H9 (cell line): ENCODE measurements at regions not wholly inside any gene's neighbourhood (a gene's known extent, or its start where the extent isn't known, plus 50 kb on each side); places are given as distances from the start of the nearest gene placed in this dataset.

Experiments used
- DNase-seq: peaks from one replicate; pipeline ENCODE4 v3.0.0-alpha.2; 2017
- H2AFZ ChIP-seq: one replicate; pipeline ENCODE4 v1.6.1; 2013; ENCODE audit warnings: mild to moderate bottlenecking, low read length, control low read depth, moderate library complexity
- H2AK5ac ChIP-seq: 2 replicates; pipeline ENCODE4 v1.6.1; 2013; ENCODE audit warnings: low read length, control low read depth, mixed read lengths; ENCODE audit not compliant: insufficient read length
- H2BK120ac ChIP-seq: one replicate; pipeline ENCODE4 v1.6.1; 2013; ENCODE audit warnings: low read depth, mild to moderate bottlenecking, low read length, control low read depth, inconsistent platforms; ENCODE audit not compliant: poor library complexity, severe bottlenecking
- H2BK12ac ChIP-seq: 2 replicates; pipeline ENCODE4 v1.6.1; 2013; ENCODE audit warnings: low read length, control low read depth, mixed read lengths, low read depth; ENCODE audit not compliant: insufficient read length
- H2BK15ac ChIP-seq: 2 replicates; pipeline ENCODE4 v1.6.1; 2013; ENCODE audit warnings: low read depth, low read length, control low read depth
- H2BK20ac ChIP-seq: one replicate; pipeline ENCODE4 v1.6.1; 2013; ENCODE audit warnings: low read depth, mild to moderate bottlenecking, low read length, control low read depth, inconsistent platforms; ENCODE audit not compliant: poor library complexity, severe bottlenecking
- H2BK5ac ChIP-seq: 2 replicates; pipeline ENCODE4 v1.6.1; 2013; ENCODE audit warnings: low read length, control low read depth, mixed read lengths; ENCODE audit not compliant: insufficient read length
- H3K14ac ChIP-seq: 2 replicates; pipeline ENCODE4 v1.6.1; 2013; ENCODE audit warnings: low read length, control low read depth; ENCODE audit not compliant: insufficient read depth
- H3K18ac ChIP-seq: 2 replicates; pipeline ENCODE4 v1.6.1; 2013; ENCODE audit warnings: low read depth, mild to moderate bottlenecking, mixed read lengths, low read length, control low read depth; ENCODE audit not compliant: insufficient read length
- H3K23ac ChIP-seq: 2 replicates; pipeline ENCODE4 v1.6.1; 2013; ENCODE audit warnings: low read length, control low read depth, mixed read lengths, low read depth; ENCODE audit not compliant: insufficient read length
- H3K23me2 ChIP-seq: 2 replicates; pipeline ENCODE4 v1.6.1; 2013; ENCODE audit warnings: low read depth, mild to moderate bottlenecking, mixed read lengths, low read length, control low read depth; ENCODE audit not compliant: insufficient read length, poor library complexity, severe bottlenecking
- H3K27ac ChIP-seq: 2 replicates; pipeline ENCODE4 v1.5.1; 2013; ENCODE audit warnings: low read length, control low read depth, mixed read lengths, low read depth; ENCODE audit not compliant: insufficient read length
- H3K27me3 ChIP-seq: 2 replicates; pipeline ENCODE4 v1.6.1; 2013; ENCODE audit warnings: low read length, control low read depth, inconsistent platforms; ENCODE audit not compliant: insufficient read depth
- H3K4ac ChIP-seq: 2 replicates; pipeline ENCODE4 v1.6.1; 2013; ENCODE audit warnings: low read depth, mild to moderate bottlenecking, control low read depth, inconsistent platforms, low read length, moderate library complexity
- H3K4me1 ChIP-seq: 2 replicates; pipeline ENCODE4 v1.6.1; 2013; ENCODE audit warnings: low read length, control low read depth, inconsistent platforms; ENCODE audit not compliant: insufficient read depth
- H3K4me2 ChIP-seq: 2 replicates; pipeline ENCODE4 v1.6.1; 2013; ENCODE audit warnings: low read length, control low read depth, mixed read lengths; ENCODE audit not compliant: insufficient read length, insufficient read depth
- H3K56ac ChIP-seq: 2 replicates; pipeline ENCODE4 v1.6.1; 2013; ENCODE audit warnings: low read depth, mild to moderate bottlenecking, mixed read lengths, low read length, control low read depth; ENCODE audit not compliant: insufficient read length
- H3K79me1 ChIP-seq: 2 replicates; pipeline ENCODE4 v1.6.1; 2013; ENCODE audit warnings: low read depth, mild to moderate bottlenecking, moderate library complexity, low read length, control low read depth, inconsistent platforms; ENCODE audit not compliant: insufficient read depth, poor library complexity, severe bottlenecking
- H3K79me2 ChIP-seq: 2 replicates; pipeline ENCODE4 v1.6.1; 2013; ENCODE audit warnings: low read length, control low read depth, inconsistent platforms; ENCODE audit not compliant: insufficient read depth
- H3K9ac ChIP-seq: 2 replicates; pipeline ENCODE4 v1.6.1; 2013; ENCODE audit warnings: low read length, control low read depth, mixed read lengths; ENCODE audit not compliant: insufficient read length; ENCODE audit errors: extremely low read depth
- H3K9me3 ChIP-seq: one replicate; pipeline ENCODE4 v1.6.1; 2013; ENCODE audit warnings: low read depth, low read length, inconsistent platforms; ENCODE audit not compliant: control insufficient read depth
- H3T11ph ChIP-seq: one replicate; pipeline ENCODE4 v1.6.1; 2013; ENCODE audit warnings: mild to moderate bottlenecking, low read length, control low read depth, inconsistent platforms
- H4K20me1 ChIP-seq: one replicate; pipeline ENCODE4 v1.6.1; 2013; ENCODE audit not compliant: control insufficient read depth, insufficient read length, insufficient read depth
- H4K5ac ChIP-seq: 2 replicates; pipeline ENCODE4 v1.6.1; 2013; ENCODE audit warnings: low read depth, mild to moderate bottlenecking, mixed read lengths, low read length, control low read depth; ENCODE audit not compliant: insufficient read length
- H4K8ac ChIP-seq: replicated peaks from 2 replicates; pipeline ENCODE4 v1.6.1; 2013; ENCODE audit warnings: low read length, control low read depth, mixed read lengths, low read depth; ENCODE audit not compliant: insufficient read length
- H4K91ac ChIP-seq: 2 replicates; pipeline ENCODE4 v1.6.1; 2013; ENCODE audit warnings: low read depth, mild to moderate bottlenecking, moderate library complexity, mixed read lengths, low read length, control low read depth; ENCODE audit not compliant: insufficient read length
- H3K27ac Mint-ChIP-seq, 3 experiments: 2 replicates in 2 of 3; 3 replicates in 1 of 3; pipeline ENCODE4 v1.8.0; 2020 to 2021; ENCODE audit warnings: mixed read lengths in 3 of 3, mild to moderate bottlenecking in 1 of 3, moderate library complexity in 1 of 3
- H3K27me3 Mint-ChIP-seq: 2 replicates; pipeline ENCODE4 v1.8.0; 2021; ENCODE audit warnings: low read depth, mild to moderate bottlenecking, moderate library complexity, mixed read lengths
- H3K36me3 Mint-ChIP-seq, 3 experiments: 2 replicates in 2 of 3; 3 replicates in 1 of 3; pipeline ENCODE4 v1.8.0; 2020 to 2021; ENCODE audit warnings: low read depth in 3 of 3, mixed read lengths in 3 of 3; ENCODE audit not compliant: insufficient read depth in 1 of 3
- H3K4me1 Mint-ChIP-seq, 2 experiments: 2 replicates each; pipeline ENCODE4 v1.8.0; 2020; ENCODE audit warnings: mixed read lengths in 2 of 2
- H3K4me3 Mint-ChIP-seq, 2 experiments: 2 replicates in 1 of 2; 3 replicates in 1 of 2; pipeline ENCODE4 v1.8.0; 2020 to 2021; ENCODE audit warnings: mild to moderate bottlenecking in 2 of 2, mixed read lengths in 2 of 2, moderate library complexity in 1 of 2
- H3K9me3 Mint-ChIP-seq, 2 experiments: 2 replicates in 1 of 2; 3 replicates in 1 of 2; pipeline ENCODE4 v1.8.0; 2020; ENCODE audit warnings: mild to moderate bottlenecking in 2 of 2, mixed read lengths in 2 of 2, moderate library complexity in 1 of 2
- CTCF ChIP-seq: fragments of 200-600 bp; sonication (generic); conservative IDR thresholded peaks from 3 replicates; pipeline ENCODE4 v1.8.0; 2021; ENCODE audit warnings: antibody characterized with exemption, mild to moderate bottlenecking
- WGBS: extraction: QIAGEN DNeasy Blood & Tissue Kit; methylation state at CpG from one replicate; pipeline ENCODE4 v1.1.7; 2013; ENCODE audit warnings: missing lambda C conversion rate, low lambda C conversion rate, mixed read lengths; ENCODE audit not compliant: insufficient read length; ENCODE audit errors: extremely low coverage; 5-methylcytosine and 5-hydroxymethylcytosine counted together

DNA sequence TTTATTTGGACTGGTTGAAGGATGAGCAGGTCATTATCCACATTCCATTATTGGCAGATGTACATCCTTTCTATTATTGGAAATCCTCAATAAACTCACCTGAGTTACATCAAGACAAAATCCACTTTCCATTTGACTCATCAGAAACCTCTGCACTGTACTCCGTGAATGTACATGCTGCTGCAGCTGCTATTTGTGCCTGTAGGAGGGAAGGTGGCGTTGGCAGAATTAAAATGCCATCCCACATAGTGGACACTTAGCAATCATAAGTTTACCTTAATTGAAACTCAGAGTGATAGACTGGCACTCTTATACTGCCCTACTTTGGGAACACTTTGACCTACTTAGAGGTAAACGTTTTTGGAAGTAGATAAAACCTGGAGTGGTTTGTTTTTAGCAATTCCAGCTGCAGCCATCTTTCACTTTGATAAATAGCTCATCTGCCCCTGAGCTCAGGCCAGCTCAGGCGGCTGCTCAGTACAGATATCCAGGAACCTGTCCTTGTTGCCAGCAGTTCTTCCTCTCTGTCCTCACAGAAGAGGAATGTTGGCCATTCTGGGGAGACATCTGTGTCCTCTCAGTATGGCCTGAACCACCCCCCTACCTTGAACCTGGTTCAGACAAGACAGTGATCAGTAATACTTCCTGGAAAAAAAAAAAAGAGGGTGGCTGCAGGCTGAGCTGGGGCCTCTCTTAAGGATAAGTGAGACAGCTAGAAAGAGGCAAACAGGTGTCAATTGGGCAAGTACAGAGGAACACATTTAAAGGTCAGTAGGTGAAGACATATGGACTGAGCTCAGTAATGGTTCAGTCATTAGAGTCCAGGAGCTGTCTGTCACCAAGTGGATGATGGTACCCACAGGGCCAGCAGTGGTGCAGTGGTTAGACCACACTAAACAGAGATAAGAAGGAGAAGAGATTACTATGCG is 153.4 kb upstream of the UMPS start:
- Histone ChIP-seq H3K56ac (no peak overlapping the region), H3K4me1 (no peaks in the 10 kb centered on the region), H3K4me2 (no peak overlapping the region), H4K91ac (no peak overlapping the region), H3K27me3 (no peaks in the 10 kb centered on the region), H2AK5ac (no peak overlapping the region), H3K23ac (no peak overlapping the region), H3K79me1 (no peaks in the 10 kb centered on the region), H2BK120ac (no peak overlapping the region), H3K23me2 (no peaks in the 10 kb centered on the region), H3K18ac (no peak overlapping the region), H2BK20ac (no peak overlapping the region), H2BK5ac (no peak overlapping the region), H3K14ac (no peak overlapping the region), H2AFZ (no peak overlapping the region), H4K20me1 (no peaks in the 10 kb centered on the region), H4K8ac (no peak overlapping the region), H3K79me2 (no peaks in the 10 kb centered on the region), H3T11ph (no peak overlapping the region), H3K4ac (no peak overlapping the region), H3K27ac (no peak overlapping the region), H2BK12ac (no peak overlapping the region), H3K9me3 (no peaks in the 10 kb centered on the region), H3K9ac (no peak overlapping the region), H2BK15ac (no peak overlapping the region), H4K5ac (no peak overlapping the region)
- no peaks in the 10 kb centered on the region; a peak in 1 of 5 replicates for H3K9me3 Mint-ChIP-seq
- no peak for TF ChIP-seq CTCF
- DNase-seq: no peak
- H3K4me3 Mint-ChIP-seq: no peak overlapping the region
- H3K4me1 Mint-ChIP-seq: peaks cover 0 to 3% of the 10 kb centered on the region in 2 experiments; a peak in 2 of 4 replicates
- H3K27ac Mint-ChIP-seq: no peak overlapping the region
- no peaks in the 10 kb centered on the region for H3K36me3 Mint-ChIP-seq
- WGBS: no CpG with 5 or more reads among the region's 5 CpGs
- H3K27me3 Mint-ChIP-seq: peaks cover 4% of the 10 kb centered on the region; the same call in 1 of the 2 replicates
